CD4-positive, alpha-beta T cell (primary cell): ENCODE measurements at regions not wholly inside any gene's neighbourhood (a gene's known extent, or its start where the extent isn't known, plus 50 kb on each side); places are given as distances from the start of the nearest gene placed in this dataset.

Source experiments
- ATAC-seq: fragments of 200-7000 bp; cut with Tn5 transposase; one replicate; pipeline ENCODE4 v1.10.0; 2022; ENCODE audit warnings: mild to moderate bottlenecking; ENCODE audit not compliant: poor library complexity
- CTCF ChIA-PET: fragments of 350-600 bp; sonication (Branson Sonifier 250); formaldehyde crosslinking; loops from one replicate; lab custom pipeline; 2021; ENCODE audit warnings: antibody characterized with exemption, inconsistent platforms; lab: Charles Lee
- POLR2A ChIA-PET: fragments of 350-600 bp; sonication (Branson Sonifier 250); formaldehyde crosslinking; loops from one replicate; lab custom pipeline; 2021; ENCODE audit warnings: antibody characterized with exemption, inconsistent platforms; lab: Charles Lee
- DNase-seq, 14 experiments: peaks; one replicate each; pipeline ENCODE4 v3.0.0-alpha.2; 2013 to 2020; ENCODE audit warnings: mixed read lengths in 2 of 14
- H3K27ac ChIP-seq, 2 donors: one replicate each; pipeline versions ENCODE4 v1.5.1 to v1.7.0; 2013; ENCODE audit warnings: low read length in 2 of 2, low read depth in 1 of 2, mild to moderate bottlenecking in 1 of 2
- H3K27me3 ChIP-seq, 2 experiments: 1 replicate in 1 of 2; 2 replicates in 1 of 2; pipeline versions ENCODE4 v1.6.1 to v1.7.0; 2013; ENCODE audit warnings: low read length in 2 of 2, control low read depth in 1 of 2, mild to moderate bottlenecking in 1 of 2, moderate library complexity in 1 of 2; ENCODE audit not compliant: insufficient read depth in 2 of 2, control insufficient read depth in 1 of 2
- H3K36me3 ChIP-seq: one replicate; pipeline ENCODE4 v1.6.1; 2013; ENCODE audit warnings: low read length, control low read depth; ENCODE audit not compliant: insufficient read depth
- H3K4me1 ChIP-seq: one replicate; pipeline ENCODE4 v1.6.1; 2013; ENCODE audit warnings: low read length, control low read depth; ENCODE audit not compliant: insufficient read depth
- H3K4me3 ChIP-seq: one replicate; pipeline ENCODE4 v1.5.1; 2013; ENCODE audit warnings: mild to moderate bottlenecking, low read length, moderate library complexity
- H3K9me3 ChIP-seq, 2 experiments: 1 replicate in 1 of 2; 2 replicates in 1 of 2; pipeline versions ENCODE4 v1.6.1 to v1.7.0; 2013; ENCODE audit warnings: low read length in 2 of 2, mild to moderate bottlenecking in 2 of 2, control low read depth in 1 of 2, moderate library complexity in 1 of 2; ENCODE audit not compliant: control insufficient read depth in 1 of 2, insufficient read depth in 1 of 2
- H3K27ac Mint-ChIP-seq: one replicate; pipeline ENCODE4 v1.8.0; 2020; ENCODE audit warnings: mixed read lengths
- H3K27me3 Mint-ChIP-seq: one replicate; pipeline ENCODE4 v1.8.0; 2021; ENCODE audit warnings: mixed read lengths
- H3K36me3 Mint-ChIP-seq: one replicate; pipeline ENCODE4 v1.8.0; 2021; ENCODE audit warnings: low read depth, mixed read lengths
- H3K4me1 Mint-ChIP-seq: one replicate; pipeline ENCODE4 v1.8.0; 2021; ENCODE audit warnings: low read depth, mixed read lengths
- H3K4me3 Mint-ChIP-seq: one replicate; pipeline ENCODE4 v1.8.0; 2020; ENCODE audit warnings: mild to moderate bottlenecking, mixed read lengths
- H3K9me3 Mint-ChIP-seq: one replicate; pipeline ENCODE4 v1.8.0; 2020; ENCODE audit warnings: mixed read lengths
- CTCF ChIP-seq: fragments of 200-600 bp; IDR thresholded peaks from one replicate; pipeline ENCODE4 v1.8.0; 2022; ENCODE audit warnings: antibody characterized with exemption, mild to moderate bottlenecking
- intact Hi-C, 2 experiments: fragments of 100-400 bp; cut with DNase I in 1 of 2; cut with micrococcal nuclease in 1 of 2; formaldehyde crosslinking; loops; one replicate each; pipeline versions ENCODE4 v1.15.1 to v1.9.0; 2023 to 2025; cut with DNase I, micrococcal nuclease

GRCh38 chrX:109312757-109313156 lies 169.1 kb downstream of the GUCY2F start:
- H3K4me1 ChIP-seq = no peaks in the 10 kb centered on the region
- Mint-ChIP-seq H3K4me3 (no peak overlapping the region), H3K9me3 (no peaks in the 10 kb centered on the region), H3K4me1 (no peaks in the 10 kb centered on the region), H3K36me3 (no peaks in the 10 kb centered on the region), H3K27ac (no peak overlapping the region), H3K27me3 (no peaks in the 10 kb centered on the region)
- no peak overlapping the region for H3K27ac ChIP-seq
- intact Hi-C loops = no loop called here
- no peak overlapping the region for H3K4me3 ChIP-seq
- ATAC-seq = no peak
- no peak for DNase-seq
- POLR2A ChIA-PET = no interaction called here
- CTCF ChIA-PET = interaction anchor here (0.9 kb wide), 1 partner anchor 12 kb away, joined by 3 read pairs; no protein-coding TSS in a partner anchor
- no peak for TF ChIP-seq CTCF
- peaks cover 0 to 3% of the 10 kb centered on the region in 2 experiments for H3K9me3 ChIP-seq
- H3K27me3 ChIP-seq = no peaks in the 10 kb centered on the region
- H3K36me3 ChIP-seq = no peaks in the 10 kb centered on the region

GRCh38 chrX:109310031-109310430 lies 171.9 kb downstream of the GUCY2F start:
- intact Hi-C loops = no loop called here
- H3K36me3 Mint-ChIP-seq = no peaks in the 10 kb centered on the region
- no peaks in the 10 kb centered on the region for H3K4me1 ChIP-seq

GRCh38 chrX:109301177-109301576 lies 180.7 kb downstream of the GUCY2F start:
- no peaks in the 10 kb centered on the region for H3K4me1 Mint-ChIP-seq
- TF ChIP-seq CTCF = no peak
- no peaks in the 10 kb centered on the region for H3K27me3 ChIP-seq
- no peaks in the 10 kb centered on the region for H3K9me3 ChIP-seq
- H3K4me1 ChIP-seq = no peaks in the 10 kb centered on the region
- no peak overlapping the region for H3K4me3 Mint-ChIP-seq
- H3K27ac Mint-ChIP-seq = no peak overlapping the region
- H3K27me3 Mint-ChIP-seq = no peaks in the 10 kb centered on the region
- ChIA-PET POLR2A (no interaction called here), CTCF (interaction anchor here (1.2 kb wide), 1 partner anchor 11 kb away, joined by 3 read pairs; no protein-coding TSS in a partner anchor)
- no peak for ATAC-seq
- intact Hi-C loops = no loop called here
- H3K36me3 Mint-ChIP-seq = no peaks in the 10 kb centered on the region
- DNase-seq = no peak
- no peak overlapping the region for H3K4me3 ChIP-seq
- no peaks in the 10 kb centered on the region for H3K9me3 Mint-ChIP-seq
- no peaks in the 10 kb centered on the region for H3K36me3 ChIP-seq
- no peak overlapping the region for H3K27ac ChIP-seq

More at GRCh38 chrX:109310031-109310430, 171.9 kb downstream of the GUCY2F start:
- no peaks in the 10 kb centered on the region for H3K27me3 ChIP-seq
- H3K4me3 ChIP-seq = no peak overlapping the region
- Mint-ChIP-seq H3K27me3 (no peaks in the 10 kb centered on the region), H3K9me3 (no peaks in the 10 kb centered on the region), H3K4me1 (no peaks in the 10 kb centered on the region), H3K27ac (no peak overlapping the region), H3K4me3 (no peak overlapping the region)
- TF ChIP-seq CTCF = no peak
- no peaks in the 10 kb centered on the region for H3K36me3 ChIP-seq
- ChIA-PET POLR2A (no interaction called here), CTCF (no interaction called here)
- DNase-seq (no peak), ATAC-seq (no peak)
- no peak overlapping the region for H3K27ac ChIP-seq
- H3K9me3 ChIP-seq = peaks cover 0 to 3% of the 10 kb centered on the region in 2 experiments
